SK-N-SH treated with all-trans-retinoic acid at 6 μM for 48 hours (cell line): ENCODE measurements at regions not wholly inside any gene's neighbourhood (a gene's known extent, or its start where the extent isn't known, plus 50 kb on each side); places are given as distances from the start of the nearest gene placed in this dataset.

Experiments
- ARNTL ChIP-seq: fragments of 450-650 bp; formaldehyde crosslinking; IDR thresholded peaks from 2 replicates; pipeline ENCODE4 v1.5.0; 2020; ENCODE audit warnings: low read depth, mild to moderate bottlenecking, moderate library complexity, borderline replicate concordance
- CSDC2 ChIP-seq: fragments of 250-450 bp; sonication (Bioruptor Pico); IDR thresholded peaks from 2 replicates; pipeline ENCODE4 v1.5.0; 2020; ENCODE audit warnings: mild to moderate bottlenecking, moderate library complexity
- OSR1 ChIP-seq: fragments of 250-450 bp; sonication (Bioruptor Pico); IDR thresholded peaks from 2 replicates; pipeline ENCODE4 v1.8.0; 2022; ENCODE audit warnings: moderate library complexity, mild to moderate bottlenecking, inconsistent platforms
- PATZ1 ChIP-seq: fragments of 250-450 bp; sonication (Bioruptor Pico); IDR thresholded peaks from 2 replicates; pipeline ENCODE4 v1.8.0; 2020; ENCODE audit warnings: mild to moderate bottlenecking, moderate library complexity, borderline replicate concordance
- PPARA ChIP-seq: fragments of 250-450 bp; sonication (Bioruptor Pico); IDR thresholded peaks from 2 replicates; pipeline ENCODE4 v1.5.0; 2020; ENCODE audit warnings: mild to moderate bottlenecking, borderline replicate concordance
- RARB ChIP-seq: fragments of 250-450 bp; sonication (Bioruptor Pico); IDR thresholded peaks from 2 replicates; pipeline ENCODE4 v1.8.0; 2021; ENCODE audit warnings: mild to moderate bottlenecking, moderate library complexity
- SNAI2 ChIP-seq: fragments of 250-450 bp; sonication (Bioruptor Pico); IDR thresholded peaks from 2 replicates; pipeline ENCODE4 v1.5.0; 2020; ENCODE audit warnings: mild to moderate bottlenecking, moderate library complexity
- TCF4 ChIP-seq: fragments of 250-450 bp; sonication (Bioruptor Pico); IDR thresholded peaks from 2 replicates; pipeline ENCODE4 v1.8.0; 2021; ENCODE audit warnings: mild to moderate bottlenecking, moderate library complexity, borderline replicate concordance
- ZC3H10 ChIP-seq: fragments of 250-450 bp; sonication (Bioruptor Pico); IDR thresholded peaks from 2 replicates; pipeline ENCODE4 v1.5.1; 2021; ENCODE audit warnings: mild to moderate bottlenecking, moderate library complexity
- ZFP3 ChIP-seq: fragments of 250-450 bp; sonication (Bioruptor Pico); IDR thresholded peaks from 2 replicates; pipeline ENCODE4 v1.5.0; 2020; ENCODE audit warnings: mild to moderate bottlenecking, moderate library complexity
- ZFP30 ChIP-seq: fragments of 450-650 bp; formaldehyde crosslinking; IDR thresholded peaks from 2 replicates; pipeline ENCODE4 v1.5.0; 2022; ENCODE audit warnings: mild to moderate bottlenecking, moderate library complexity
- ZNF70 ChIP-seq: fragments of 450-650 bp; formaldehyde crosslinking; IDR thresholded peaks from 2 replicates; pipeline ENCODE4 v1.5.0; 2020; ENCODE audit warnings: mild to moderate bottlenecking, moderate library complexity
- TF ChIP-seq, protein P1 (sequence below): fragments of 250-450 bp; sonication (Bioruptor Pico); IDR thresholded peaks from 2 replicates; pipeline ENCODE4 v1.5.1; 2021; ENCODE audit warnings: mild to moderate bottlenecking, moderate library complexity
- TF ChIP-seq, protein P2 (sequence below): fragments of 250-450 bp; sonication (Bioruptor Pico); IDR thresholded peaks from 2 replicates; pipeline ENCODE4 v1.5.1; 2020; ENCODE audit warnings: low read depth, mild to moderate bottlenecking, moderate library complexity

DNA sequence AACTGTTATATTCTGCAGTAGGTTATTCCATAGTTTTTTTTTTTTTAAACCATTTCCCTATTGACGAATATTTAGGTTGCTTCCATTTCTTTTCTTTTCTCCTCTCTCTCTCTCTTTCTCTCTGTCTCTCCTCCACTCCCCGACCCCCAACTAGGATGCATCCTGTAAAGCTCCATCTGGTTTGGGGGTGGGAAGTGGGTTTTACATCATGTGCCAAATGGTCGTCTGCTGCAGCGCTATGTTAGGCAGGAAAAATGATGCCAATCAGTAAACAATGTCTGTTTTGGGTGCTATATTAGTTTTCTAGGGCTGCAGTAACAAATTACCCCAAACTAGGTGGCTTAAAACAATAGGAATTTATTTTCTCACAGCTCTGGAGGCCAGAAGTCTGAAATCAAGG lies 465.0 kb downstream of the AACS start:
- TF ChIP-seq, protein P1, sequence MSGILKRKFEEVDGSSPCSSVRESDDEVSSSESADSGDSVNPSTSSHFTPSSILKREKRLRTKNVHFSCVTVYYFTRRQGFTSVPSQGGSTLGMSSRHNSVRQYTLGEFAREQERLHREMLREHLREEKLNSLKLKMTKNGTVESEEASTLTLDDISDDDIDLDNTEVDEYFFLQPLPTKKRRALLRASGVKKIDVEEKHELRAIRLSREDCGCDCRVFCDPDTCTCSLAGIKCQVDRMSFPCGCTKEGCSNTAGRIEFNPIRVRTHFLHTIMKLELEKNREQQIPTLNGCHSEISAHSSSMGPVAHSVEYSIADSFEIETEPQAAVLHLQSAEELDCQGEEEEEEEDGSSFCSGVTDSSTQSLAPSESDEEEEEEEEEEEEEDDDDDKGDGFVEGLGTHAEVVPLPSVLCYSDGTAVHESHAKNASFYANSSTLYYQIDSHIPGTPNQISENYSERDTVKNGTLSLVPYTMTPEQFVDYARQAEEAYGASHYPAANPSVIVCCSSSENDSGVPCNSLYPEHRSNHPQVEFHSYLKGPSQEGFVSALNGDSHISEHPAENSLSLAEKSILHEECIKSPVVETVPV (CRISPR knock-in tag) = no peak
- TF ChIP-seq OSR1 (no peak), PPARA (CRISPR knock-in tag) (no peak), ARNTL (no peak), ZC3H10 (CRISPR knock-in tag) (no peak), CSDC2 (CRISPR knock-in tag) (no peak), ZNF70 (CRISPR knock-in tag) (no peak), ZFP3 (CRISPR knock-in tag) (no peak), TCF4 (CRISPR knock-in tag) (no peak), RARB (no peak), PATZ1 (no peak), SNAI2 (no peak), ZFP30 (CRISPR knock-in tag) (no peak)
- TF ChIP-seq, protein P2, sequence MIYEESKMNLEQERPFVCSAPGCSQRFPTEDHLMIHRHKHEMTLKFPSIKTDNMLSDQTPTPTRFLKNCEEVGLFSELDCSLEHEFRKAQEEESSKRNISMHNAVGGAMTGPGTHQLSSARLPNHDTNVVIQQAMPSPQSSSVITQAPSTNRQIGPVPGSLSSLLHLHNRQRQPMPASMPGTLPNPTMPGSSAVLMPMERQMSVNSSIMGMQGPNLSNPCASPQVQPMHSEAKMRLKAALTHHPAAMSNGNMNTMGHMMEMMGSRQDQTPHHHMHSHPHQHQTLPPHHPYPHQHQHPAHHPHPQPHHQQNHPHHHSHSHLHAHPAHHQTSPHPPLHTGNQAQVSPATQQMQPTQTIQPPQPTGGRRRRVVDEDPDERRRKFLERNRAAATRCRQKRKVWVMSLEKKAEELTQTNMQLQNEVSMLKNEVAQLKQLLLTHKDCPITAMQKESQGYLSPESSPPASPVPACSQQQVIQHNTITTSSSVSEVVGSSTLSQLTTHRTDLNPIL (CRISPR knock-in tag) = no peak
